Right atrium auricular region (tissue), 2 donors: ENCODE measurements at regions not wholly inside any gene's neighbourhood (a gene's known extent, or its start where the extent isn't known, plus 50 kb on each side); places are given as distances from the start of the nearest gene placed in this dataset.

Source experiments
- DNase-seq: peaks from one replicate; pipeline ENCODE4 v3.0.0-alpha.2; 2019; ENCODE audit warnings: low spot score
- H3K27ac ChIP-seq, 2 donors: fragments of 200-600 bp; sonication (generic); 1 replicate in 1 of 2; 2 replicates in 1 of 2; pipeline ENCODE4 v1.5.1; 2016 to 2019
- H3K27me3 ChIP-seq, 2 donors: fragments of 200-600 bp; sonication (generic); one replicate each; pipeline versions ENCODE4 v1.5.1 to v1.6.0; 2017 to 2019
- H3K36me3 ChIP-seq: fragments of 200-600 bp; sonication (generic); one replicate; pipeline ENCODE4 v1.5.1; 2016
- H3K4me1 ChIP-seq, 2 donors: fragments of 200-600 bp; sonication (generic); one replicate each; pipeline versions ENCODE4 v1.5.1 to v1.6.0; 2017 to 2019
- H3K4me3 ChIP-seq, 2 donors: fragments of 200-600 bp; sonication (generic); 1 replicate in 1 of 2; 2 replicates in 1 of 2; pipeline ENCODE4 v1.5.1; 2017 to 2019; ENCODE audit warnings: mild to moderate bottlenecking in 1 of 2, moderate library complexity in 1 of 2
- H3K9me3 ChIP-seq, 2 donors: fragments of 200-600 bp; sonication (generic); one replicate each; pipeline ENCODE4 v1.5.1; 2019
- CTCF ChIP-seq, 2 donors: fragments of 200-600 bp; sonication (generic); IDR thresholded peaks; one replicate each; pipeline ENCODE4 v1.5.1; 2019; ENCODE audit warnings: antibody characterized with exemption in 2 of 2

- Histone ChIP-seq H3K4me1 (no peaks in the 10 kb centered on the region), H3K4me3 (no peak overlapping the region), H3K27me3 (no peaks in the 10 kb centered on the region), H3K36me3 (no peaks in the 10 kb centered on the region), H3K9me3 (no peaks in the 10 kb centered on the region), H3K27ac (no peak overlapping the region)
- no peak for DNase-seq
- TF ChIP-seq CTCF (IDR thresholded peaks at IDR 0.05), result no peak
Observed at GRCh38 chr5:74020503-74020902, 394.5 kb downstream of the ARHGEF28 start.

DNA sequence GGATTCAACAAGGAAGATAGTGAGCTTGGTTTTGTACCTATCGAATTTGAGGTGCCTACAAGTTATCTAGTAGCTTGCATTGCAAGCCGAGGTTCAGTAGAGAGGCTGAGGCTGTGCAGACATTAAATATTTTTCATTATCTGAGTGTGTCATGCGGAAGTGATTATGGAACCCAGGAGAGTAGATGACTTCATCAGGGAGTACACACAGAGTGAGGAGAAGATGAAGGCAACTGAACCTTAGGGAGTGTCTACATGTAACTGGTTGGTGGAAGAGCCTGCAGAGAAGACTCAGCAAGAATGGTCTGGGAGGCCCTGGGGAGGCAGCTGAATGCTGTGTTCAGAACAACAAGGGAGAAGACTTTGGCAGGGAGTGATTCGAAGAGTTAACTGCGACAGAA is 393.9 kb downstream of the ARHGEF28 start:
- Histone ChIP-seq H3K9me3 (no peaks in the 10 kb centered on the region), H3K27me3 (no peaks in the 10 kb centered on the region), H3K27ac (no peak overlapping the region), H3K36me3 (no peaks in the 10 kb centered on the region), H3K4me1 (no peaks in the 10 kb centered on the region), H3K4me3 (no peak overlapping the region)
- DNase-seq, result no peak
- TF ChIP-seq CTCF (IDR thresholded peaks at IDR 0.05), result no peak

DNA sequence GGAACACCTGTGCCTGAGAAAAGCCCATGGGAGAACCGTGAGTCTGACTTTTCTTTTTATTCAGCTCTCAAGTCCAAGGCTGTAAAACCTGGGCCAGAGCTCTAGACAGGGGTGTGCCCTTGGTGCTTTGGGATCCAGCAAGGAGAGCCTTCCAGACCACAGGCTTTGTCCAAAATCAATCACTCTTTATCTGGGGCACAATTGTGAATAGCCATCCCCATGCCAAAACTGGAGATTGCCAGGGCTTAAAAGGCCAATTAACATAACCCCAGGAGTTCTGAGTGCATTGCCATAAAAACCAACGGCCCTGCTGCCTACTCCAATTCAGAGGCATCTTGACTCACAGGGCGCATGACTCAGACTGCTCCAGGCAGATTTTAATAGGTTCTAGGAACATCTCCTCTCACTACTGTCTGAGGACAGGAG is 391.8 kb downstream of the ARHGEF28 start:
- TF ChIP-seq CTCF (IDR thresholded peaks at IDR 0.05), result no peak
- DNase-seq, result no peak
- Histone ChIP-seq H3K36me3 (no peaks in the 10 kb centered on the region), H3K9me3 (no peaks in the 10 kb centered on the region), H3K4me3 (no peak overlapping the region), H3K4me1 (no peaks in the 10 kb centered on the region), H3K27me3 (no peaks in the 10 kb centered on the region), H3K27ac (no peak overlapping the region)

DNA sequence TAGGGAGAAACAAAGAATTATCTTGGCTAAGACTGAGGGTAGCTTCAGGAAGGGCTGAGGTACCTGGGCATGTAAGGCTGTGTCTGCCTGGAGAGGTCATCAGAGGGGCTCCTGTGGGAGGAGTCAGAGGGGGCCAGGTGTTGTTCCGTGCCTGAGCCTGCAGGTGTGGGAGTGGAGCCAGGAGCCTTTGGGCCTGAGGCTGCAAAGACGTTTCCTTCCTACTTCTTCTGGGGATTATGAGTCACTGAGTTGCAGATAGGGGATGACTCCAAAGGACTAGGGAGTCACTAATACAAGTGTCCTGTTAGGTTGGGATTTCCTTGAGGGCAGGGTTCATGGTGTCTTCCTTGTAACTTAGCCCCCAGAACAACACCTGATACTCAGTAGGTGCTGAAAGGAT is 391.1 kb downstream of the ARHGEF28 start:
- Histone ChIP-seq H3K27ac (no peak overlapping the region), H3K4me1 (no peaks in the 10 kb centered on the region), H3K4me3 (no peak overlapping the region), H3K27me3 (no peaks in the 10 kb centered on the region), H3K36me3 (no peaks in the 10 kb centered on the region), H3K9me3 (no peaks in the 10 kb centered on the region)
- DNase-seq, result no peak
- no peak for TF ChIP-seq CTCF (IDR thresholded peaks at IDR 0.05)

- Histone ChIP-seq H3K36me3 (no peaks in the 10 kb centered on the region), H3K4me1 (no peaks in the 10 kb centered on the region), H3K9me3 (no peaks in the 10 kb centered on the region), H3K27ac (no peak overlapping the region), H3K27me3 (no peaks in the 10 kb centered on the region), H3K4me3 (no peak overlapping the region)
- TF ChIP-seq CTCF (IDR thresholded peaks at IDR 0.05), result no peak
- no peak for DNase-seq
Observed at GRCh38 chr5:74016373-74016772, 390.4 kb downstream of the ARHGEF28 start.

GRCh38 chr5:74015716-74016115 is 389.7 kb downstream of the ARHGEF28 start:
- no peak for TF ChIP-seq CTCF (IDR thresholded peaks at IDR 0.05)
- no peak for DNase-seq
- H3K36me3 ChIP-seq, result no peaks in the 10 kb centered on the region

More at GRCh38 chr5:74015716-74016115, 389.7 kb downstream of the ARHGEF28 start:
- Histone ChIP-seq H3K9me3 (no peaks in the 10 kb centered on the region), H3K27ac (no peak overlapping the region), H3K4me3 (no peak overlapping the region), H3K4me1 (no peaks in the 10 kb centered on the region), H3K27me3 (no peaks in the 10 kb centered on the region)
